ENCODE measurements at regions not wholly inside any gene's neighbourhood (a gene's known extent, or its start where the extent isn't known, plus 50 kb on each side); places are given as distances from the start of the nearest gene placed in this dataset.
"Not testable (repeated sequence)": the region's sequence is repeated elsewhere in the genome, so short reads cannot be mapped to it uniquely, and the experiment has no call there.

- not testable (repeated sequence) for DNase-seq
These were observed 165.8 kb upstream of the GRK3 start for GRCh38 chr22:25398591-25399062.

GRCh38 chr22:25399649-25400151 lies 164.8 kb upstream of the GRK3 start:
- DNase-seq, result no peak

- no peak for DNase-seq
These were observed 162.3 kb upstream of the GRK3 start for GRCh38 chr22:25402160-25402500.

GRCh38 chr22:25402501-25403283 lies 161.8 kb upstream of the GRK3 start:
- no peak for DNase-seq

GRCh38 chr22:25403284-25403810 lies 161.1 kb upstream of the GRK3 start:
- no peak for DNase-seq

GRCh38 chr22:25403811-25404471 lies 160.5 kb upstream of the GRK3 start:
- no peak for DNase-seq

GRCh38 chr22:25404556-25404927 lies 159.9 kb upstream of the GRK3 start:
- DNase-seq, result no peak

- DNase-seq, result no peak
These were observed 159.3 kb upstream of the GRK3 start for GRCh38 chr22:25404928-25405816.

- no peak for DNase-seq
These were observed 158.5 kb upstream of the GRK3 start for GRCh38 chr22:25405841-25406509.

- no peak for DNase-seq
These were observed 157.8 kb upstream of the GRK3 start for GRCh38 chr22:25406510-25407210.

GRCh38 chr22:25407226-25407858 lies 157.1 kb upstream of the GRK3 start:
- no peak for DNase-seq

GRCh38 chr22:25407859-25408229 lies 156.6 kb upstream of the GRK3 start:
- DNase-seq, result no peak

- no peak for DNase-seq
These were observed 155.2 kb upstream of the GRK3 start for GRCh38 chr22:25409240-25409639.

GRCh38 chr22:25410849-25411248 lies 153.6 kb upstream of the GRK3 start:
- DNase-seq, result no peak

- DNase-seq, result no peak
These were observed 150.9 kb upstream of the GRK3 start for GRCh38 chr22:25413620-25414019.

GRCh38 chr22:25415731-25416130 lies 148.7 kb upstream of the GRK3 start:
- not testable (repeated sequence) for DNase-seq

GRCh38 chr22:25417826-25418225 lies 146.6 kb upstream of the GRK3 start:
- not testable (repeated sequence) for DNase-seq

- peak; percentile 47 for DNase-seq
These were observed 145.0 kb upstream of the GRK3 start for GRCh38 chr22:25419247-25420113.

- not testable (repeated sequence) for DNase-seq
These were observed 144.4 kb upstream of the GRK3 start for GRCh38 chr22:25420114-25420441.

- no peak for DNase-seq
These were observed 144.0 kb upstream of the GRK3 start for GRCh38 chr22:25420471-25420924.
